Activated T-cell treated with anti-CD3 and anti-CD28 coated beads, Interleukin-2, amount 50 U/mL, for 4 hours (primary cell): ENCODE measurements at regions not wholly inside any gene's neighbourhood (a gene's known extent, or its start where the extent isn't known, plus 50 kb on each side); places are given as distances from the start of the nearest gene placed in this dataset.

Source experiments
- ATAC-seq, 2 donors: fragments of 200-7000 bp; cut with Tn5 transposase; one replicate each; pipeline ENCODE4 v1.10.0; 2021
- DNase-seq: peaks from one replicate; pipeline ENCODE4 v3.0.0-alpha.2; 2020
- H3K27me3 Mint-ChIP-seq: one replicate; pipeline ENCODE4 v1.8.0; 2021; ENCODE audit warnings: low read depth, mixed read lengths
- H3K36me3 Mint-ChIP-seq: one replicate; pipeline ENCODE4 v1.8.0; 2022; ENCODE audit warnings: mixed read lengths; ENCODE audit not compliant: insufficient read depth
- H3K4me1 Mint-ChIP-seq: one replicate; pipeline ENCODE4 v1.8.0; 2021; ENCODE audit warnings: low read depth, mixed read lengths
- H3K4me3 Mint-ChIP-seq: one replicate; pipeline ENCODE4 v1.8.0; 2021; ENCODE audit warnings: mild to moderate bottlenecking, moderate library complexity, mixed read lengths
- H3K9me3 Mint-ChIP-seq: one replicate; pipeline ENCODE4 v1.8.0; 2021; ENCODE audit warnings: mixed read lengths

GRCh38 chr15:69887009-69887408 lies 210.7 kb downstream of the TLE3 start:
- Mint-ChIP-seq H3K4me1 (peaks cover 2% of the 10 kb centered on the region), H3K4me3 (no peak overlapping the region), H3K27me3 (peaks cover 12% of the 10 kb centered on the region), H3K9me3 (peaks cover 4% of the 10 kb centered on the region), H3K36me3 (peaks cover 2% of the 10 kb centered on the region)
- DNase-seq (no peak), ATAC-seq (no peak)

- Mint-ChIP-seq H3K9me3 (peaks cover 4% of the 10 kb centered on the region), H3K4me1 (peaks cover 2% of the 10 kb centered on the region), H3K27me3 (peaks cover 12% of the 10 kb centered on the region), H3K4me3 (no peak overlapping the region), H3K36me3 (peaks cover 2% of the 10 kb centered on the region)
- DNase-seq (no peak), ATAC-seq (no peak)
These were observed 210.2 kb downstream of the TLE3 start for GRCh38 chr15:69887553-69887952.

GRCh38 chr15:69888406-69888805 lies 209.3 kb downstream of the TLE3 start:
- DNase-seq (no peak), ATAC-seq (no peak)
- Mint-ChIP-seq H3K9me3 (peaks cover 4% of the 10 kb centered on the region), H3K27me3 (peaks cover 12% of the 10 kb centered on the region), H3K4me3 (no peak overlapping the region), H3K4me1 (peaks cover 2% of the 10 kb centered on the region), H3K36me3 (peaks cover 2% of the 10 kb centered on the region)

- DNase-seq (no peak), ATAC-seq (no peak)
- Mint-ChIP-seq H3K36me3 (peaks cover 2% of the 10 kb centered on the region), H3K4me1 (no peaks in the 10 kb centered on the region), H3K27me3 (peaks cover 25% of the 10 kb centered on the region), H3K9me3 (peaks cover 4% of the 10 kb centered on the region), H3K4me3 (no peak overlapping the region)
These were observed 206.6 kb downstream of the TLE3 start for GRCh38 chr15:69891070-69891536.

GRCh38 chr15:69891606-69892005 lies 206.1 kb downstream of the TLE3 start:
- Mint-ChIP-seq H3K36me3 (peaks cover 2% of the 10 kb centered on the region), H3K4me3 (no peak overlapping the region), H3K27me3 (peaks cover 23% of the 10 kb centered on the region), H3K4me1 (no peaks in the 10 kb centered on the region), H3K9me3 (peaks cover 4% of the 10 kb centered on the region)
- ATAC-seq, result no peak
- no peak for DNase-seq

- no peaks in the 10 kb centered on the region for H3K4me1 Mint-ChIP-seq
- ATAC-seq (no peak), DNase-seq (no peak)
- peaks cover 19% of the 10 kb centered on the region for H3K27me3 Mint-ChIP-seq
- no peak overlapping the region for H3K4me3 Mint-ChIP-seq
- peaks cover 4% of the 10 kb centered on the region for H3K9me3 Mint-ChIP-seq
- H3K36me3 Mint-ChIP-seq, result peaks cover 2% of the 10 kb centered on the region
These were observed 205.4 kb downstream of the TLE3 start for GRCh38 chr15:69892351-69892750.

GRCh38 chr15:69893086-69893485 lies 204.6 kb downstream of the TLE3 start:
- Mint-ChIP-seq H3K27me3 (peaks cover 19% of the 10 kb centered on the region), H3K9me3 (peaks cover 4% of the 10 kb centered on the region), H3K36me3 (peaks cover 2% of the 10 kb centered on the region), H3K4me3 (no peak overlapping the region), H3K4me1 (no peaks in the 10 kb centered on the region)
- ATAC-seq (no peak), DNase-seq (no peak)

- ATAC-seq, result no peak
- peaks cover 4% of the 10 kb centered on the region for H3K9me3 Mint-ChIP-seq
These were observed 203.9 kb downstream of the TLE3 start for GRCh38 chr15:69893863-69894262.

GRCh38 chr15:69895202-69895601 lies 202.5 kb downstream of the TLE3 start:
- peaks cover 4% of the 10 kb centered on the region for H3K9me3 Mint-ChIP-seq
- peaks cover 2% of the 10 kb centered on the region for H3K36me3 Mint-ChIP-seq
- H3K4me3 Mint-ChIP-seq, result no peak overlapping the region
- H3K27me3 Mint-ChIP-seq, result peaks cover 17% of the 10 kb centered on the region
- ATAC-seq (no peak), DNase-seq (no peak)
- H3K4me1 Mint-ChIP-seq, result no peaks in the 10 kb centered on the region

More at GRCh38 chr15:69893863-69894262, 203.9 kb downstream of the TLE3 start:
- Mint-ChIP-seq H3K36me3 (peaks cover 2% of the 10 kb centered on the region), H3K4me3 (no peak overlapping the region), H3K4me1 (no peaks in the 10 kb centered on the region), H3K27me3 (peaks cover 19% of the 10 kb centered on the region)
- no peak for DNase-seq

- Mint-ChIP-seq H3K4me3 (no peak overlapping the region), H3K27me3 (peaks cover 16% of the 10 kb centered on the region), H3K9me3 (no peaks in the 10 kb centered on the region), H3K36me3 (no peaks in the 10 kb centered on the region), H3K4me1 (no peaks in the 10 kb centered on the region)
- DNase-seq (no peak), ATAC-seq (no peak)
These were observed 201.1 kb downstream of the TLE3 start for GRCh38 chr15:69896606-69897005.

- Mint-ChIP-seq H3K36me3 (no peaks in the 10 kb centered on the region), H3K4me1 (no peaks in the 10 kb centered on the region), H3K27me3 (peaks cover 16% of the 10 kb centered on the region), H3K9me3 (no peaks in the 10 kb centered on the region), H3K4me3 (no peak overlapping the region)
- ATAC-seq (no peak), DNase-seq (no peak)
These were observed 200.7 kb downstream of the TLE3 start for GRCh38 chr15:69897061-69897460.

GRCh38 chr15:69897471-69898237 lies 200.1 kb downstream of the TLE3 start:
- Mint-ChIP-seq H3K9me3 (no peaks in the 10 kb centered on the region), H3K4me1 (no peaks in the 10 kb centered on the region), H3K4me3 (no peak overlapping the region), H3K36me3 (no peaks in the 10 kb centered on the region), H3K27me3 (peaks cover 16% of the 10 kb centered on the region)
- ATAC-seq (no peak), DNase-seq (no peak)

- Mint-ChIP-seq H3K4me3 (no peak overlapping the region), H3K9me3 (no peaks in the 10 kb centered on the region), H3K36me3 (no peaks in the 10 kb centered on the region), H3K4me1 (no peaks in the 10 kb centered on the region), H3K27me3 (peaks cover 16% of the 10 kb centered on the region)
- ATAC-seq (no peak), DNase-seq (no peak)
These were observed 199.5 kb downstream of the TLE3 start for GRCh38 chr15:69898243-69898642.

- H3K4me1 Mint-ChIP-seq, result no peaks in the 10 kb centered on the region
- no peaks in the 10 kb centered on the region for H3K9me3 Mint-ChIP-seq
- DNase-seq (no peak), ATAC-seq (no peak)
- H3K36me3 Mint-ChIP-seq, result no peaks in the 10 kb centered on the region
- H3K4me3 Mint-ChIP-seq, result no peak overlapping the region
- H3K27me3 Mint-ChIP-seq, result no peaks in the 10 kb centered on the region
These were observed 195.2 kb downstream of the TLE3 start for GRCh38 chr15:69902414-69903062.
